HG03342 (cell line): ENCODE measurements at regions not wholly inside any gene's neighbourhood (a gene's known extent, or its start where the extent isn't known, plus 50 kb on each side); places are given as distances from the start of the nearest gene placed in this dataset.

ENCODE experiments used
- ATAC-seq: cut with Tn5 transposase; IDR thresholded peaks from one replicate; pipeline ENCODE4 v1.9.1; 2021; ENCODE audit warnings: mild to moderate bottlenecking, moderate library complexity; ENCODE audit not compliant: unreplicated experiment

GRCh38 chr20:52655395-52655794 is 316.8 kb upstream of the TSHZ2 start:
- no peak for ATAC-seq

- ATAC-seq, result no peak
These were observed 317.6 kb upstream of the TSHZ2 start for GRCh38 chr20:52654567-52654966.

- no peak for ATAC-seq
These were observed 319.9 kb upstream of the TSHZ2 start for GRCh38 chr20:52652271-52652670.

- no peak for ATAC-seq
These were observed 322.4 kb upstream of the TSHZ2 start for GRCh38 chr20:52649727-52650126.

- ATAC-seq, result no peak
These were observed 326.3 kb upstream of the TSHZ2 start for GRCh38 chr20:52645822-52646221.

GRCh38 chr20:52643034-52643433 is 329.1 kb upstream of the TSHZ2 start:
- ATAC-seq, result no peak

- no peak for ATAC-seq
These were observed 335.0 kb upstream of the TSHZ2 start for GRCh38 chr20:52637201-52637600.

- no peak for ATAC-seq
These were observed 340.7 kb upstream of the TSHZ2 start for GRCh38 chr20:52631469-52631868.

GRCh38 chr20:52630138-52630537 is 342.0 kb upstream of the TSHZ2 start:
- ATAC-seq, result no peak

GRCh38 chr20:52624281-52624680 is 347.9 kb upstream of the TSHZ2 start:
- no peak for ATAC-seq

- ATAC-seq, result no peak
These were observed 350.1 kb upstream of the TSHZ2 start for GRCh38 chr20:52622081-52622480.

GRCh38 chr20:52621401-52621800 is 350.8 kb upstream of the TSHZ2 start:
- no peak for ATAC-seq

- ATAC-seq, result no peak
These were observed 352.5 kb upstream of the TSHZ2 start for GRCh38 chr20:52619671-52620070.

GRCh38 chr20:52619101-52619500 is 353.1 kb upstream of the TSHZ2 start:
- ATAC-seq, result peak; percentile 78

GRCh38 chr20:52616629-52617028 is 355.5 kb upstream of the TSHZ2 start:
- ATAC-seq, result no peak

GRCh38 chr20:52614051-52614863 is 357.9 kb upstream of the TSHZ2 start:
- ATAC-seq, result no peak

- no peak for ATAC-seq
These were observed 360.0 kb upstream of the TSHZ2 start for GRCh38 chr20:52612046-52612632.

GRCh38 chr20:52610749-52611148 is 361.4 kb upstream of the TSHZ2 start:
- ATAC-seq, result no peak

GRCh38 chr20:52601295-52601971 is 370.7 kb upstream of the TSHZ2 start:
- no peak for ATAC-seq

- ATAC-seq, result no peak
These were observed 375.9 kb upstream of the TSHZ2 start for GRCh38 chr20:52596256-52596655.

- no peak for ATAC-seq
These were observed 376.6 kb upstream of the TSHZ2 start for GRCh38 chr20:52595518-52595917.

- no peak for ATAC-seq
These were observed 378.5 kb upstream of the TSHZ2 start for GRCh38 chr20:52593654-52594053.
